Activated CD4-positive, alpha-beta T cell treated with anti-CD3 and anti-CD28 coated beads for 36 hours (primary cell): ENCODE measurements at regions not wholly inside any gene's neighbourhood (a gene's known extent, or its start where the extent isn't known, plus 50 kb on each side); places are given as distances from the start of the nearest gene placed in this dataset.

Experiments used
- ATAC-seq: fragments of 200-7000 bp; cut with Tn5 transposase; one replicate; pipeline ENCODE4 v1.10.0; 2021; ENCODE audit warnings: mild to moderate bottlenecking, moderate library complexity
- CTCF ChIA-PET: fragments of 350-600 bp; sonication (Branson Sonifier 250); formaldehyde crosslinking; loops from one replicate; lab custom pipeline; 2021; ENCODE audit warnings: antibody characterized with exemption; lab: Charles Lee
- POLR2A ChIA-PET: fragments of 350-600 bp; sonication (Branson Sonifier 250); formaldehyde crosslinking; loops from one replicate; lab custom pipeline; 2021; ENCODE audit warnings: antibody characterized with exemption, inconsistent platforms; lab: Charles Lee
- DNase-seq: peaks from one replicate; pipeline ENCODE4 v3.0.0-alpha.2; 2020
- H3K27ac Mint-ChIP-seq: one replicate; pipeline ENCODE4 v1.8.0; 2021; ENCODE audit warnings: mixed read lengths
- H3K27me3 Mint-ChIP-seq: one replicate; pipeline ENCODE4 v1.8.0; 2021; ENCODE audit warnings: mixed read lengths
- H3K36me3 Mint-ChIP-seq: one replicate; pipeline ENCODE4 v1.8.0; 2021; ENCODE audit warnings: low read depth, mixed read lengths
- H3K4me1 Mint-ChIP-seq: one replicate; pipeline ENCODE4 v1.8.0; 2021; ENCODE audit warnings: mixed read lengths
- H3K4me3 Mint-ChIP-seq: one replicate; pipeline ENCODE4 v1.8.0; 2021; ENCODE audit warnings: mild to moderate bottlenecking, moderate library complexity, mixed read lengths
- H3K9me3 Mint-ChIP-seq: one replicate; pipeline ENCODE4 v1.8.0; 2021; ENCODE audit warnings: low read depth, mixed read lengths
- intact Hi-C, 2 experiments: fragments of 100-400 bp; cut with DNase I in 1 of 2; cut with micrococcal nuclease in 1 of 2; formaldehyde crosslinking; loops; one replicate each; pipeline versions ENCODE4 v1.14.2 to v1.15.1; 2022 to 2024; cut with DNase I, micrococcal nuclease

GRCh38 chr5:135279328-135279727, 119.7 kb downstream of the MACROH2A1 start:
- DNase-seq (no peak), ATAC-seq (no peak)
- Mint-ChIP-seq H3K27ac (no peak overlapping the region), H3K9me3 (no peaks in the 10 kb centered on the region), H3K4me1 (no peaks in the 10 kb centered on the region), H3K4me3 (no peak overlapping the region), H3K36me3 (no peaks in the 10 kb centered on the region), H3K27me3 (no peaks in the 10 kb centered on the region)
- POLR2A ChIA-PET, result no interaction called here
- intact Hi-C loops, result no loop called here
- CTCF ChIA-PET, result interaction anchor here (0.8 kb wide), 1 partner anchor 88 kb away, joined by 4 read pairs; no protein-coding TSS in a partner anchor

- H3K4me1 Mint-ChIP-seq, result no peaks in the 10 kb centered on the region
These were observed 122.9 kb downstream of the MACROH2A1 start for GRCh38 chr5:135276151-135276550.

GRCh38 chr5:135273212-135273611, 125.8 kb downstream of the MACROH2A1 start:
- DNase-seq, result no peak
- Mint-ChIP-seq H3K4me3 (no peak overlapping the region), H3K9me3 (no peaks in the 10 kb centered on the region), H3K4me1 (no peaks in the 10 kb centered on the region), H3K36me3 (no peaks in the 10 kb centered on the region), H3K27me3 (no peaks in the 10 kb centered on the region), H3K27ac (no peak overlapping the region)
- POLR2A ChIA-PET, result interaction anchor here (0.6 kb wide), 1 partner anchor 10 kb away, joined by 6 read pairs; no protein-coding TSS in a partner anchor
- no peak for ATAC-seq
- CTCF ChIA-PET, result interaction anchor here (0.7 kb wide), 1 partner anchor 18 kb away, joined by 3 read pairs; no protein-coding TSS in a partner anchor
- intact Hi-C loops, result no loop called here

More at GRCh38 chr5:135276151-135276550, 122.9 kb downstream of the MACROH2A1 start:
- Mint-ChIP-seq H3K27ac (no peak overlapping the region), H3K9me3 (no peaks in the 10 kb centered on the region), H3K4me3 (no peak overlapping the region), H3K36me3 (no peaks in the 10 kb centered on the region), H3K27me3 (no peaks in the 10 kb centered on the region)
- ChIA-PET POLR2A (no interaction called here), CTCF (no interaction called here)
- ATAC-seq (no peak), DNase-seq (no peak)
- intact Hi-C loops, result no loop called here

- no peak overlapping the region for H3K4me3 Mint-ChIP-seq
- no peaks in the 10 kb centered on the region for H3K9me3 Mint-ChIP-seq
- ATAC-seq, result no peak
- CTCF ChIA-PET, result interaction anchor here (0.7 kb wide), 1 partner anchor 17 kb away, joined by 3 read pairs; no protein-coding TSS in a partner anchor
- no peaks in the 10 kb centered on the region for H3K4me1 Mint-ChIP-seq
- intact Hi-C loops, result no loop called here
- POLR2A ChIA-PET, result interaction anchor here (0.5 kb wide), 1 partner anchor 454 kb away, joined by 3 read pairs; no protein-coding TSS in a partner anchor
- H3K27ac Mint-ChIP-seq, result no peak overlapping the region
- DNase-seq, result no peak
- no peaks in the 10 kb centered on the region for H3K36me3 Mint-ChIP-seq
- no peaks in the 10 kb centered on the region for H3K27me3 Mint-ChIP-seq
These were observed 126.7 kb downstream of the MACROH2A1 start for GRCh38 chr5:135272311-135272805.

GRCh38 chr5:135271533-135272310, 127.3 kb downstream of the MACROH2A1 start:
- ChIA-PET POLR2A (interaction anchor here (0.5 kb wide), 1 partner anchor 454 kb away, joined by 3 read pairs; no protein-coding TSS in a partner anchor), CTCF (no interaction called here)
- H3K36me3 Mint-ChIP-seq, result no peaks in the 10 kb centered on the region
- DNase-seq (no peak), ATAC-seq (no peak)
- no peaks in the 10 kb centered on the region for H3K4me1 Mint-ChIP-seq
- H3K27me3 Mint-ChIP-seq, result no peaks in the 10 kb centered on the region
- intact Hi-C loops, result no loop called here
- H3K27ac Mint-ChIP-seq, result no peak overlapping the region
- H3K4me3 Mint-ChIP-seq, result no peak overlapping the region
- no peaks in the 10 kb centered on the region for H3K9me3 Mint-ChIP-seq

- no peak for DNase-seq
- H3K36me3 Mint-ChIP-seq, result no peaks in the 10 kb centered on the region
- intact Hi-C loops, result no loop called here
- no peak overlapping the region for H3K27ac Mint-ChIP-seq
- H3K4me3 Mint-ChIP-seq, result no peak overlapping the region
- POLR2A ChIA-PET, result no interaction called here
- no peaks in the 10 kb centered on the region for H3K4me1 Mint-ChIP-seq
- H3K9me3 Mint-ChIP-seq, result no peaks in the 10 kb centered on the region
- H3K27me3 Mint-ChIP-seq, result no peaks in the 10 kb centered on the region
- CTCF ChIA-PET, result no interaction called here
- no peak for ATAC-seq
These were observed 129.1 kb downstream of the MACROH2A1 start for GRCh38 chr5:135269931-135270421.

GRCh38 chr5:135269199-135269598, 129.8 kb downstream of the MACROH2A1 start:
- intact Hi-C loops, result no loop called here
- H3K36me3 Mint-ChIP-seq, result no peaks in the 10 kb centered on the region

GRCh38 chr5:135266975-135267374, 132.1 kb downstream of the MACROH2A1 start:
- no peak overlapping the region for H3K27ac Mint-ChIP-seq
- ChIA-PET POLR2A (no interaction called here), CTCF (no interaction called here)
- H3K4me1 Mint-ChIP-seq, result no peaks in the 10 kb centered on the region
- intact Hi-C loops, result no loop called here
- no peaks in the 10 kb centered on the region for H3K9me3 Mint-ChIP-seq
- H3K27me3 Mint-ChIP-seq, result no peaks in the 10 kb centered on the region
- no peak overlapping the region for H3K4me3 Mint-ChIP-seq
- no peaks in the 10 kb centered on the region for H3K36me3 Mint-ChIP-seq
- DNase-seq (no peak), ATAC-seq (no peak)

More at GRCh38 chr5:135269199-135269598, 129.8 kb downstream of the MACROH2A1 start:
- POLR2A ChIA-PET, result no interaction called here
- ATAC-seq (no peak), DNase-seq (no peak)
- Mint-ChIP-seq H3K27ac (no peak overlapping the region), H3K4me3 (no peak overlapping the region), H3K27me3 (no peaks in the 10 kb centered on the region), H3K4me1 (no peaks in the 10 kb centered on the region), H3K9me3 (no peaks in the 10 kb centered on the region)
- CTCF ChIA-PET, result no interaction called here

GRCh38 chr5:135266303-135266635, 132.8 kb downstream of the MACROH2A1 start:
- Mint-ChIP-seq H3K36me3 (no peaks in the 10 kb centered on the region), H3K27me3 (no peaks in the 10 kb centered on the region), H3K9me3 (no peaks in the 10 kb centered on the region), H3K4me3 (no peak overlapping the region), H3K4me1 (no peaks in the 10 kb centered on the region), H3K27ac (no peak overlapping the region)
- POLR2A ChIA-PET, result no interaction called here
- CTCF ChIA-PET, result no interaction called here
- no peak for ATAC-seq
- intact Hi-C loops, result no loop called here
- no peak for DNase-seq

- H3K9me3 Mint-ChIP-seq, result no peaks in the 10 kb centered on the region
- peaks cover 2% of the 10 kb centered on the region for H3K27me3 Mint-ChIP-seq
- H3K4me1 Mint-ChIP-seq, result no peaks in the 10 kb centered on the region
- no peak overlapping the region for H3K27ac Mint-ChIP-seq
- ChIA-PET POLR2A (no interaction called here), CTCF (no interaction called here)
- H3K4me3 Mint-ChIP-seq, result no peak overlapping the region
- ATAC-seq (no peak), DNase-seq (no peak)
- H3K36me3 Mint-ChIP-seq, result no peaks in the 10 kb centered on the region
- intact Hi-C loops, result no loop called here
These were observed 133.3 kb downstream of the MACROH2A1 start for GRCh38 chr5:135265497-135266302.
